ENCODE measurements at regions not wholly inside any gene's neighbourhood (a gene's known extent, or its start where the extent isn't known, plus 50 kb on each side); places are given as distances from the start of the nearest gene placed in this dataset.
"Not testable (repeated sequence)": the region's sequence is repeated elsewhere in the genome, so short reads cannot be mapped to it uniquely, and the experiment has no call there.

DNA sequence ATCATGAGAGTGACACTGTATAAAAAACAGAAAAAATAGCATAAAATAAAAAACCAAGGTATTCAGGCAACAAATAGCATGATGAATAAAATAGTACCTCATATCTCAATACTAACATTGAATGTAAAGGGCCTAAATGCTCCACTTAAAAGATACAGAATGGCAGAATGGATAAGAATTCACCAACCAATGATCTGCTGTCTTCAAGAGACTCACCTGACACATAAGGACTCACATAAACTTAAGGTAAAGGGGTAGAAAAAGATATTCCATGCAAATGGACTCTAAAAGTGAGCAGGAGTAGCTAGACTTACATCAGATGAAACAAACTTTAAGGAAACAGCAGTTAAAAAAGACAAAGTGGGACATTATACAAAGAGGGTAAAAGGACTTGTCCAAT, 232.4 kb downstream of the RBM26 start:
- not testable (repeated sequence) for H3K4me1 Mint-ChIP-seq; H3K4me3 Mint-ChIP-seq; DNase-seq; ATAC-seq (ENCODE audit: low read depth in 2 of 2)
- Mint-ChIP-seq H3K27ac (peak overlapping the region in 2 of 6 donors; percentile 6 to 50), H3K9me3 (peaks cover 10 to 49% (median 38%) of the 10 kb centered on the region in 7 donors), H3K27me3 (peaks cover 17 to 41% (median 24%) of the 10 kb centered on the region in 3 donors), H3K36me3 (peaks cover 0 to 13% of the 10 kb centered on the region in 2 donors)

DNA sequence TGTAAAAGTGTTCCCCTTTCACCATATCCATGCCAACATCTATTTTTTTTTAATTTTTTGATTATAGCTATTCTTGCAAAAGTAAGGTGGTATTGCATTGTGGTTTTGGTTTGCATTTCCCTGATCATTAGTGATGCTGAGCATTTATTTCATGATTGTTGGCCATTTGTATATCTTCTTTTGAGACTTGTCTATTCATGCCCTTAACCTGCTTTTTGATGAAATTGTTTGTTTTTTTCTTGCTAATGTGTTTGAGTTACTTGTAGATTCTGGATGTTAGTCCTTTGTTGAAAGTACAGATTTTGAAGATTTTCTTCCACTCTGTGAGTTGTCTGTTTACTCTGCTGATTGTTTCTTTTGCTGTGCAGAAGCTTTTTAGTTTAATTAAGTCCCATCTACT, 233.1 kb downstream of the RBM26 start:
- not testable (repeated sequence) for ATAC-seq (ENCODE audit: low read depth in 2 of 2); H3K27ac Mint-ChIP-seq; DNase-seq; H3K4me1 Mint-ChIP-seq; H3K4me3 Mint-ChIP-seq
- peaks cover 19 to 44% (median 22%) of the 10 kb centered on the region in 3 donors for H3K27me3 Mint-ChIP-seq
- H3K36me3 Mint-ChIP-seq = peaks cover 5 to 17% of the 10 kb centered on the region in 2 donors
- H3K9me3 Mint-ChIP-seq = peaks cover 11 to 57% (median 41%) of the 10 kb centered on the region in 7 donors

DNA sequence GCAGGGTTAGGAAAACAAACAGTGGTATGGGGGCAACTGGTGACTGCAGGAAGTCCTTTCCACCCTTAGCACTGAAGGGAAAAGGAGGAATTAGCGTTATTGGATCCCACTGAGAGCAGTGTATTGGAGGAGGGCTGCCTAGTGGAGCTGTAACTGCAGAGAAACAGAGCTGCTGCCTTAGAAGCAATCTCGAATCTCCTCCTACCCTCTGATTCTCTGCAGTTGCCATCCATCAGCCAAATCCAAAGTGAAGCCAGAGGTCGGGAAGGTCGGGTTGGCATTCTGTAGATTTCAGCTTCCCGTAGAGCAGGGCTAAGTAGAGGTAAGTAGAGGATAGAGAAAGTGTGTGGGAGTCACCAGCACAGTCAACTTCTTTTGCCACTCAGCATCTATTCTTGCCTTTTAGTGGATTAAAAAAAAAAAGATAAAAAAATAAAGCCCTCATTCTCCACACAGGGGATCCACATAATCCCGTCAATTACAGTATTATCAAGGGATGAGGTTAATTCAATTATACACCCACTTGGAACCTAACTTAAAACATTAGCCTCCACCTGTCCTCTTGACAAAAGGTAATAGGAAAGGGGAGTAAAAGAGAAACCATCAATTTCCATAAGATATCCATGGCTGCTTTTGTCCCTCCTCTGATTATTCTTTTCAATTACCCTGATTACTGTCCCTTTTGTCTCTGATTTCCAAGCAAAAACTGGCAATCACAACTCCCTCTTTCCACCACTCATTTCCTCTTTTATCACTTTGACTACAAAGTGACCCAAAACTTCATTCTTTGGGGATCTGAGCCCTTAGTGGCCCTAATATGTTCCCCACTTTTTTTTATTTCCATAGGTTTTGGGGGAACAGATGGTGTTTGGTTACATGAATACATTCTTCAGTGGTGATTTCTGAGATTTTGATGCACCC, 234.7 kb downstream of the RBM26 start:
- no peak overlapping the region for H3K4me3 Mint-ChIP-seq
- H3K27ac Mint-ChIP-seq = no peak overlapping the region
- peaks cover 17 to 62% (median 37%) of the 10 kb centered on the region in 7 donors for H3K9me3 Mint-ChIP-seq
- peaks cover 18 to 38% (median 27%) of the 10 kb centered on the region in 3 donors for H3K27me3 Mint-ChIP-seq
- DNase-seq (no peak), ATAC-seq (ENCODE audit: low read depth in 2 of 2) (no peak)
- peaks cover 0 to 4% (median 0%) of the 10 kb centered on the region in 3 donors for H3K4me1 Mint-ChIP-seq
- H3K36me3 Mint-ChIP-seq = peaks cover 12 to 17% of the 10 kb centered on the region in 2 donors

DNA sequence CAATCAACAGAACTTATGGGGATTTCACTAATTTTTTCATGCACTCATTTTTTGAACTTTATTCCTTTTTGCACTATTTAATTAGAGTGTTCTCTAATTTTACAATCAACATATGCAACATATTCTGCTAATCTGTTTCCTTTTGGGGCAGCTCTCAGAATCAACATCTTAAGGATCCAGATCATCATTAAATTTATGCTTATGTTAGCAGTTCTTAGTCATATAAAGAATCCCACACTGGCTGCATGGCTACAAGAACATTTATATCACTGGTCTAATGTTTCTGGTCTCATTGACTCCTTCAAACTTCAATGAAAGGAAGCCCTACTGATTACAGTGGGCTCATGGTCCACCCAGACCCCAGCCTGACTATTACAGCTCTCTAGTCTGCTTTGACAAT, 245.2 kb downstream of the RBM26 start:
- Mint-ChIP-seq H3K36me3 (no peaks in the 10 kb centered on the region), H3K9me3 (peaks cover 0 to 2% (median 0%) of the 10 kb centered on the region in 7 donors), H3K4me3 (no peak overlapping the region), H3K27me3 (peaks cover 4 to 46% (median 22%) of the 10 kb centered on the region in 3 donors), H3K4me1 (no peaks in the 10 kb centered on the region), H3K27ac (no peak overlapping the region)
- ATAC-seq (ENCODE audit: low read depth in 2 of 2) = no peak
- no peak for DNase-seq

DNA sequence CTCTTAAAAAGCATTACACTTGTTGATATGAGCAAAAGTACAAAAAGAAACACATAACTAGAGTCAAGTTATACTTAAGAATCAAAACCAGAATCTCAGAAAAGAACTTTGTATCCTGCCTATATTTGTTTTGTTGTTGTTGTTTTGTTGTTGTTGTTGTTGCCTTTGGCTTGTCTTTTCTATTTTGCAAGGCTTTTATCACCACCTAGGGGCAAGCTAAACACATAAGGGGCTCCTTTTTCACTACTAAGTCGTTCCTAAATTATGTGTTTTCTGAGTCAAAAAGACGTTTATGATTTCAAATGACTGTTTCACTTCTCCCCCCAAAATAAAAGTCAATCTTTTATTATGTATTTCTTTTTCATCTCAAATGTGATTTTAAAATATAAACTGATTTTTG, 250.2 kb downstream of the RBM26 start:
- Mint-ChIP-seq H3K4me3 (no peak overlapping the region), H3K36me3 (no peaks in the 10 kb centered on the region), H3K9me3 (no peaks in the 10 kb centered on the region), H3K4me1 (no peaks in the 10 kb centered on the region), H3K27me3 (peaks cover 0 to 44% (median 12%) of the 10 kb centered on the region in 3 donors), H3K27ac (no peak overlapping the region)
- ATAC-seq (ENCODE audit: low read depth in 2 of 2) (no peak), DNase-seq (no peak)

DNA sequence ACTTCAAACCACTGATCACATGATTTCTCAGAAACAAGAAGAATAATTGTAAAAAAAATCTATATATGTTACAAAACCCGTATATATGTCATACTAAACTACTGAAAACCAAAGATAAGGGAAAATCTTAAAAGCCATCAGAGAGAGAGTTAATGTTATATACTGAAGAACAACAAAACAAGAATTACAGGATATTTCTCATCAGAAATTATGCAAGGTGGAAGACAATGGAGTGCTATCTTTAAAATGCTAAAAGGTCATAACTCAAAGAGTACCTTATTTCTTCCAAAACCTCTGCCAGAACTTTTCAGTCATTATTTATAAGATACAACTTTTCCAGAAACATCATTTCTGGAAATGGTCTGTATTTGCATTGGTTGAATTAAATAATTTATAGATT, 256.8 kb downstream of the RBM26 start:
- H3K9me3 Mint-ChIP-seq = peaks cover 0 to 25% (median 5%) of the 10 kb centered on the region in 7 donors
- peaks cover 6 to 30% (median 22%) of the 10 kb centered on the region in 3 donors for H3K27me3 Mint-ChIP-seq
- ATAC-seq (ENCODE audit: low read depth in 2 of 2) (no peak), DNase-seq (no peak)
- no peak overlapping the region for H3K27ac Mint-ChIP-seq
- H3K4me1 Mint-ChIP-seq = no peaks in the 10 kb centered on the region
- H3K36me3 Mint-ChIP-seq = no peaks in the 10 kb centered on the region
- H3K4me3 Mint-ChIP-seq = no peak overlapping the region

DNA sequence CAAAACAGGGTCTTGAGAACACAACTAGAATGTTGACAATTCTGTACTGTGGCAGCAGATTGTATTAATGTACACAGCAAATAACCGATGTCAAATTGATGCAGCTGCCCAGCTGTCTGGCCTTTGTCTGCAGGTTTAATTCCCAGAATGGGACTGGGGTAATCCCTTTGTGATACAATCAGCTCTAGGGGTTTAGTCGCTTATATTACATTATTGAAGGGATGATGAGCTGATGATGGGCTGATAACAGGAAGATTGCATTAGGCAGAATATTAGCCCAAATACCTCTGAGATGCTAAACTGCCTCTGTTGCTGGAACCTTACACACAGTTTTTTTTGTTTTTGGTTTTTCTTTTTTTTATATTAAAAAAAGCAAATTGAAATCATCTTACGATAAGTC, 265.0 kb downstream of the RBM26 start:
- DNase-seq (no peak), ATAC-seq (ENCODE audit: low read depth in 2 of 2) (no peak)
- Mint-ChIP-seq H3K27me3 (peaks cover 0 to 8% (median 5%) of the 10 kb centered on the region in 3 donors), H3K36me3 (no peaks in the 10 kb centered on the region), H3K4me3 (no peak overlapping the region), H3K27ac (no peak overlapping the region), H3K4me1 (no peaks in the 10 kb centered on the region), H3K9me3 (peaks cover 0 to 4% (median 0%) of the 10 kb centered on the region in 7 donors)

DNA sequence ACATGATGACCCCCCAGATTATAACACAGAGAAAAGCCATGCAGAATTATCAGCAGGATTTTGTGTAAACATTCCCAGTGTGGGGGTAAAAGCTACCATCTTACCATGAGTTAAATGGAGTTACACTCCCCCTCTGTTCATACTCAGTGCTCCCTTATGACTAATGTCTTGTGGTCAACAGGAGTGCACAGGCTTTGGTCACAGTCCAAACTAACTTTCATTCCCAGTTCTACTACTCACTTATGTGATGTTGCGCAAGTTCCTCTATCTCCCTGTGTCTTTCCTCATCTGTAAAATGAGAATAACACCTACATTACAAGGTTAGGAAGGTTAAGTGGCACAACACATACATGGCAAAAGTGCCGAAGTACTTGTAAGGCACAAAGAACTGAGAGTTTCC, 277.9 kb downstream of the RBM26 start:
- peaks cover 5 to 6% (median 6%) of the 10 kb centered on the region in 3 donors for H3K4me1 Mint-ChIP-seq
- no peak overlapping the region for H3K27ac Mint-ChIP-seq
- no peak for ATAC-seq (ENCODE audit: low read depth in 2 of 2)
- H3K27me3 Mint-ChIP-seq = peaks cover 24 to 41% (median 27%) of the 10 kb centered on the region in 3 donors
- peaks cover 0 to 17% (median under 1%) of the 10 kb centered on the region in 7 donors for H3K9me3 Mint-ChIP-seq
- peaks cover 0 to 4% of the 10 kb centered on the region in 2 donors for H3K36me3 Mint-ChIP-seq
- no peak for DNase-seq
- no peak overlapping the region for H3K4me3 Mint-ChIP-seq

DNA sequence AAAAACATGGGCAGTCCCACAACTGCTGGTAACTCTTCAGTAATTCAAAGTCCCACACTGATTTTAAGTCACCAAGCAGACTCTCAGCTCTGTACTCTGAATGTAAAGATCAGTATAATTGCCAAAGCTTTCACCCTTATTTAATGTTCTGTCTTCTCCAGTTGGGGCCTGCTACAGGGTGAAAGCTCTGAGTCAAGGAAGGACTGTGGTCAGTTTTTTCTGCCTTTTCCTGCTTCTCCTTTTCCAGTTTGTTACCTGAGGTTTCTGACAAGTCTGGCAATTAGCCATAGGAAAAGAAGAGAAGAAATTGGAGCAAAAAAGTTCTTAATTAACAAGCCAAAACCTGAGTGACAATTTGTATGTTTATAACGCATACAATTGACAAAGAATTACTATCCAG, 279.3 kb downstream of the RBM26 start:
- H3K9me3 Mint-ChIP-seq = peaks cover 0 to 17% (median 0%) of the 10 kb centered on the region in 7 donors
- DNase-seq (no peak), ATAC-seq (ENCODE audit: low read depth in 2 of 2) (no peak)
- peaks cover 0 to 4% of the 10 kb centered on the region in 2 donors for H3K36me3 Mint-ChIP-seq
- H3K4me1 Mint-ChIP-seq = peaks cover 5 to 6% (median 6%) of the 10 kb centered on the region in 3 donors
- no peak overlapping the region for H3K27ac Mint-ChIP-seq
- no peak overlapping the region for H3K4me3 Mint-ChIP-seq
- peaks cover 15 to 32% (median 21%) of the 10 kb centered on the region in 3 donors for H3K27me3 Mint-ChIP-seq

DNA sequence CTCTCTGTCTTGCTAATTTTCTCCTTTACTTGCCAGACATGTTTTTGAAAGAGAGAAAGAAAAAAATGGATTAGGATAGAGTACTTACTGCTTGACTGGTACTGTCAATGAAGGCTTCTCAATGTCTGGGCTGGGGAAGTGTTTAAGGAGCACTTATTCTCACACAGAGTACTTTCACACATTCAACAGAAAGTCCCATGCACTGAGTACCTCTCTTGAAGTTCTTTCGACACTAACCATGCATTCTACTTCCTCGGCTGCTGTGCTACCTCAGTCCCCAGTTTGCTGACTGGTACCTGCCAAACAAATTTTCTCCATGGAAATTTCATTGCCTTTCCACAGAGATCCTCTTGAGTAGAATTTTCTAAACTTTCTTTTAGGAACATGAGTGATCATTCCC, 281.9 kb downstream of the RBM26 start:
- Mint-ChIP-seq H3K9me3 (peaks cover 0 to 17% (median 0%) of the 10 kb centered on the region in 7 donors), H3K4me3 (no peak overlapping the region), H3K27me3 (peaks cover 0 to 25% (median 17%) of the 10 kb centered on the region in 3 donors), H3K4me1 (peaks cover 5 to 6% (median 6%) of the 10 kb centered on the region in 3 donors), H3K36me3 (peaks cover 0 to 4% of the 10 kb centered on the region in 2 donors), H3K27ac (peak overlapping the region in 1 of 6 donors; percentile 8)
- DNase-seq (no peak), ATAC-seq (ENCODE audit: low read depth in 2 of 2) (no peak)

DNA sequence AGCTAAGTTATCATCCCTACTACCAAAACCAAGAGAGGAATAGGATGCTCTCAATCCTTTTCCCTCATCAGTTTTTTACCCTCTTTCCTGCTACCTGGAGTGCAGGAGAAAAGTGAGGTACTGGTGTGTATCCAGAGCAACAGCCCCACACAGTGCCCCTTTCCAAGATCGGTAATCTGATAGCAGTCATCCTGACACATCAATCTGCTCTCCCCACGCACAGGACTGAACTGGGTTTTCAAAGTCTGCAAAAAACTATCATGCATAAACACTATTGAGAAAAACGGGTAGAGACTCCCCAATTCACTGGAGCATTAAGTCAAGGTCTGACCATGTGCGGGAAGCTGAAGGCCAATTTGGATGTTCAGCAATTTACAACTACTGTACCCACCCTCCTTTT, 284.8 kb downstream of the RBM26 start:
- H3K36me3 Mint-ChIP-seq = no peaks in the 10 kb centered on the region
- no peak for DNase-seq
- no peak overlapping the region for H3K4me3 Mint-ChIP-seq
- H3K9me3 Mint-ChIP-seq = peaks cover 0 to 6% (median 0%) of the 10 kb centered on the region in 7 donors
- no peak for ATAC-seq (ENCODE audit: low read depth in 2 of 2)
- H3K27ac Mint-ChIP-seq = peak overlapping the region in 1 of 6 donors; percentile 35
- H3K4me1 Mint-ChIP-seq = peaks cover 5 to 6% (median 6%) of the 10 kb centered on the region in 3 donors
- peaks cover 4 to 8% (median 7%) of the 10 kb centered on the region in 3 donors for H3K27me3 Mint-ChIP-seq

DNA sequence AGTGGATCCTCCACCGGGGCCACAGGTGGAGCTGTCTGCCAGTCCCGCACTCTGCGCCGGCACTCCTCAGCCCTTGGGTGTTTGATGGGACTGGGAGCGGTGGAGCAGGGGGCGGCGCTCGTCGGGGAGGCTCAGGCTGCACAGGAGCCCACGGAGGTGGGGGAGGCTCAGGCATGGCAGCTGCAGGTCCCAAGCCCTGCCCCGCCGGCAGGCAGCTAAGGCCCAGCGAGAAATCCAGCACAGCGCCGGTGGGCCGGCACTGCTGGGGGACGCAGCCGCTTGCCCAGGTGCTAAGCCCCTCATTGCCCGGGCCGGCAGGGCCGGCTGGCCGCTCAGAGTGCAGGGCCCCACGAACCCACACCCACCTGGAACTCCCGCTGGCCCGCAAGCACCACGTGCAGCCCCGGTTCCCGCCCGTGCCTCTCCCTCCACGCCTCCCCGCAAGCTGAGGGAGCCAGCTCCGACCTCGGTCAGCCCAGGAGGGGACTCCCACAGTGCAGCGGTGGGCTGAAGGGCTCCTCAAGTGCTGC, 286.4 kb downstream of the RBM26 start:
- ATAC-seq (ENCODE audit: low read depth in 2 of 2) (no peak), DNase-seq (no peak)
- H3K9me3 Mint-ChIP-seq = peaks cover 0 to 6% (median 0%) of the 10 kb centered on the region in 7 donors
- H3K4me1 Mint-ChIP-seq = peaks cover 5 to 6% (median 6%) of the 10 kb centered on the region in 3 donors
- no peak overlapping the region for H3K27ac Mint-ChIP-seq
- no peaks in the 10 kb centered on the region for H3K36me3 Mint-ChIP-seq
- H3K4me3 Mint-ChIP-seq = no peak overlapping the region
- peaks cover 0 to 8% (median 0%) of the 10 kb centered on the region in 3 donors for H3K27me3 Mint-ChIP-seq

DNA sequence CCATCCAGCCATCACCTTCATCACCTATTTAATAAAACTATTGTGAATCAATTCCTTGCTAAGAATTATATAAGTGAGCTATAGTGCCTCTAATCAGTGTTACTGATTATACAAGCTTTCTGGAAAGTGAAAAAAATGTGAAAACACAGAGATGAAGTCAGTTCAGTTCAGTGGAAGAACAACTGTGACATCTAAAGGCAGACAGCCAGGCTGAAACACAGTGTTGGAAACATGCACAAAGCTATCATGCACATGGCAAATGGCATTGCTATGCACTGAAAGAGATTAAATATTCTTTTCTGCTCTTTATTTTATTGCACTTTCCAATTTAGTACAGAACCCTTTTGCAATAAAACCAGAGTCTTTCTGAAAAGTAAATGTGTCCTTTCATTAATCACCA, 294.0 kb downstream of the RBM26 start:
- no peak overlapping the region for H3K4me3 Mint-ChIP-seq
- H3K27me3 Mint-ChIP-seq = peaks cover 0 to 10% (median 6%) of the 10 kb centered on the region in 3 donors
- no peaks in the 10 kb centered on the region for H3K36me3 Mint-ChIP-seq
- no peak for ATAC-seq (ENCODE audit: low read depth in 2 of 2)
- H3K27ac Mint-ChIP-seq = no peak overlapping the region
- no peak for DNase-seq
- peaks cover 0 to 6% (median 0%) of the 10 kb centered on the region in 7 donors for H3K9me3 Mint-ChIP-seq
- H3K4me1 Mint-ChIP-seq = no peaks in the 10 kb centered on the region

All from naive B cell (primary cell).